ENCODE measurements at regions not wholly inside any gene's neighbourhood (a gene's known extent, or its start where the extent isn't known, plus 50 kb on each side); places are given as distances from the start of the nearest gene placed in this dataset.
"Not testable (repeated sequence)": the region's sequence is repeated elsewhere in the genome, so short reads cannot be mapped to it uniquely, and the experiment has no call there.

DNA sequence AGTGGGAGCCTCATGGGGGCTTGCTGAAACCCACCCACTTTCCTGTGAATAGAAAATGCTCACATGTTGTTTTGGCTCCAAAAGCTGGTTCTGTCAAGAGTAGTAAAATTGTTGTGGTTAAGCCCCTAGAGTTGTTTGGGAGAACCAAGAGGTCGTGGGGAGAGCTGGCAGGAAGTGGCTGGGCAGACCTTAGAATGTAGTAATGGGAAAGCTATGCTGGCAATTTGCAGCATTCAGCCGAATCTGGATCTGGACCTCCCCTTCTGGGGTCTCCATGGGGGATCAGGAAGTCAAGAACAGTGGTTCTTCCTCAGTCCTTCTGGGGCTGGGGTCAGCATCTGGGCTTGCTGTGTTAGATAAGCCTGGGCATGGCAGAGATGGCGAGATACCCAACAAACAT, 150.6 kb upstream of the TBX3 start:
- Histone ChIP-seq H3K4me1 (ENCODE audit: control insufficient read depth in 1 of 2, insufficient read depth in 2 of 2, low read depth in 1 of 2, low read length in 1 of 2) (no peaks in the 10 kb centered on the region), H3K4me2 (no peak overlapping the region), H3K9me2 (no peaks in the 10 kb centered on the region), H3F3A (replicated peaks; ENCODE audit: insufficient read depth) (no peaks in the 10 kb centered on the region), H3K27me3 (ENCODE audit: insufficient read depth) (no peaks in the 10 kb centered on the region), H3K27ac (ENCODE audit: low read depth in 2 of 2, low read length in 1 of 2) (no peak overlapping the region), H2AFZ (ENCODE audit: low read depth) (no peak overlapping the region; the same call in 1 of the 2 replicates), H3K79me2 (ENCODE audit: insufficient read depth) (no peaks in the 10 kb centered on the region), H3K4me3 (ENCODE audit: low read depth in 2 of 2, low read length in 1 of 2) (no peak overlapping the region), H3K36me3 (replicated peaks in 1 of 2; ENCODE audit: control insufficient read depth in 1 of 2, insufficient read depth in 2 of 2, low read length in 1 of 2) (no peaks in the 10 kb centered on the region), H4K20me1 (ENCODE audit: insufficient read depth) (no peaks in the 10 kb centered on the region), H3K9me3 (no peaks in the 10 kb centered on the region), H3K9ac (no peak overlapping the region)
- ChIA-PET CTCF (no interaction called here), POLR2A (no interaction called here)
- 33% methylated on average over 3 of the region's 3 CpGs for WGBS (ENCODE audit: low lambda C conversion rate)
- DNase-seq: no peak
- TF ChIP-seq POLR2AphosphoS5 (IDR thresholded peaks at IDR 0.05; ENCODE audit: low read depth, low read length): no peak
- TF ChIP-seq CHD2 (IDR thresholded peaks at IDR 0.05; ENCODE audit: low read length, partially characterized antibody): no peak
- TF ChIP-seq NRF1 (IDR thresholded peaks at IDR 0.05; ENCODE audit: low read depth, low read length): no peak
- no peak for TF ChIP-seq FOXM1 (IDR thresholded peaks at IDR 0.05; ENCODE audit: low read depth)
- TF ChIP-seq MEF2A (IDR thresholded peaks at IDR 0.05; ENCODE audit: borderline replicate concordance, low read depth): no peak
- no peak for TF ChIP-seq TEAD4 (IDR thresholded peaks at IDR 0.05; ENCODE audit: borderline replicate concordance, insufficient read depth)
- TF ChIP-seq ELF1 (IDR thresholded peaks at IDR 0.05): no peak
- TF ChIP-seq, protein P1, sequence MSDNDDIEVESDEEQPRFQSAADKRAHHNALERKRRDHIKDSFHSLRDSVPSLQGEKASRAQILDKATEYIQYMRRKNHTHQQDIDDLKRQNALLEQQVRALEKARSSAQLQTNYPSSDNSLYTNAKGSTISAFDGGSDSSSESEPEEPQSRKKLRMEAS (IDR thresholded peaks at IDR 0.05; ENCODE audit: low read depth): no peak
- TF ChIP-seq RFX5 (IDR thresholded peaks at IDR 0.05; ENCODE audit: low read length): no peak
- TF ChIP-seq, protein P2, sequence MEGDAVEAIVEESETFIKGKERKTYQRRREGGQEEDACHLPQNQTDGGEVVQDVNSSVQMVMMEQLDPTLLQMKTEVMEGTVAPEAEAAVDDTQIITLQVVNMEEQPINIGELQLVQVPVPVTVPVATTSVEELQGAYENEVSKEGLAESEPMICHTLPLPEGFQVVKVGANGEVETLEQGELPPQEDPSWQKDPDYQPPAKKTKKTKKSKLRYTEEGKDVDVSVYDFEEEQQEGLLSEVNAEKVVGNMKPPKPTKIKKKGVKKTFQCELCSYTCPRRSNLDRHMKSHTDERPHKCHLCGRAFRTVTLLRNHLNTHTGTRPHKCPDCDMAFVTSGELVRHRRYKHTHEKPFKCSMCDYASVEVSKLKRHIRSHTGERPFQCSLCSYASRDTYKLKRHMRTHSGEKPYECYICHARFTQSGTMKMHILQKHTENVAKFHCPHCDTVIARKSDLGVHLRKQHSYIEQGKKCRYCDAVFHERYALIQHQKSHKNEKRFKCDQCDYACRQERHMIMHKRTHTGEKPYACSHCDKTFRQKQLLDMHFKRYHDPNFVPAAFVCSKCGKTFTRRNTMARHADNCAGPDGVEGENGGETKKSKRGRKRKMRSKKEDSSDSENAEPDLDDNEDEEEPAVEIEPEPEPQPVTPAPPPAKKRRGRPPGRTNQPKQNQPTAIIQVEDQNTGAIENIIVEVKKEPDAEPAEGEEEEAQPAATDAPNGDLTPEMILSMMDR (IDR thresholded peaks at IDR 0.05): no peak

DNA sequence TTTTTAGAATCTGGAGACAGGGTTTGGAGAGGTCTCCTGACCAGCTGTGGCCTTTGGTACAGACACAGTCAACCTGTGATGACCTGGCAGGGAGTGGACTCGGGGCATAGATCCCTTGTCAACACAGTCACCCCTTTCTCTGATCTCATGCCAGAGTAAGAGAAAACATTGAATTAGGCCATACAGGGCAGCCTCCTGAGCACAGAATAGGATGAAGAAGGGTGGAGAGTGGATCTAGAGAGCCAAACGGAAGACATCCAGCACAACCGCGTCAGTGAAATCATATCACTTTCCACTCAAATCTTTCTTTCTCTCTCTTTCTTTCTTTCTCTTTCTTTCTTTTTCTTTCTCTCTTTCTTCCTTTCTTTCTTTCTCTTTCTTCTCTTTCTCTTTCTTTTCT, 145.9 kb upstream of the TBX3 start:
- Histone ChIP-seq H3K9ac (no peak overlapping the region), H3K9me2 (no peaks in the 10 kb centered on the region), H3K4me2 (no peak overlapping the region), H2AFZ (ENCODE audit: low read depth) (no peak overlapping the region), H4K20me1 (ENCODE audit: insufficient read depth) (no peaks in the 10 kb centered on the region), H3K36me3 (replicated peaks in 1 of 2; ENCODE audit: control insufficient read depth in 1 of 2, insufficient read depth in 2 of 2, low read length in 1 of 2) (no peaks in the 10 kb centered on the region), H3K4me1 (ENCODE audit: control insufficient read depth in 1 of 2, insufficient read depth in 2 of 2, low read depth in 1 of 2, low read length in 1 of 2) (no peaks in the 10 kb centered on the region), H3K27ac (ENCODE audit: low read depth in 2 of 2, low read length in 1 of 2) (no peak overlapping the region), H3K27me3 (ENCODE audit: insufficient read depth) (no peaks in the 10 kb centered on the region), H3K9me3 (no peaks in the 10 kb centered on the region), H3K4me3 (ENCODE audit: low read depth in 2 of 2, low read length in 1 of 2) (no peak overlapping the region), H3K79me2 (ENCODE audit: insufficient read depth) (no peaks in the 10 kb centered on the region), H3F3A (replicated peaks; ENCODE audit: insufficient read depth) (no peaks in the 10 kb centered on the region)
- WGBS (ENCODE audit: low lambda C conversion rate): 80% methylated on average over 4 of the region's 4 CpGs
- CTCF ChIA-PET: no interaction called here
- TF ChIP-seq RCOR1 (IDR thresholded peaks at IDR 0.05; ENCODE audit: low read length) (no peak), CHD2 (IDR thresholded peaks at IDR 0.05; ENCODE audit: low read length, partially characterized antibody) (no peak), MEF2A (IDR thresholded peaks at IDR 0.05; ENCODE audit: borderline replicate concordance, low read depth) (no peak), TEAD4 (IDR thresholded peaks at IDR 0.05; ENCODE audit: borderline replicate concordance, insufficient read depth) (no peak), EZH2phosphoT487 (IDR thresholded peaks at IDR 0.05; ENCODE audit: borderline replicate concordance, low read depth) (no peak), SMC3 (IDR thresholded peaks at IDR 0.05; ENCODE audit: low read depth, low read length) (no peak), SIN3A (IDR thresholded peaks at IDR 0.05; ENCODE audit: borderline replicate concordance, low read depth, low read length) (no peak), POLR2AphosphoS5 (IDR thresholded peaks at IDR 0.05; ENCODE audit: low read depth, low read length) (no peak), ELF1 (IDR thresholded peaks at IDR 0.05) (no peak), GATA2 (CRISPR knock-in tag; IDR thresholded peaks at IDR 0.05) (no peak)
- TF ChIP-seq, protein P1 (IDR thresholded peaks at IDR 0.05; ENCODE audit: low read depth): no peak
- TF ChIP-seq, protein P3, sequence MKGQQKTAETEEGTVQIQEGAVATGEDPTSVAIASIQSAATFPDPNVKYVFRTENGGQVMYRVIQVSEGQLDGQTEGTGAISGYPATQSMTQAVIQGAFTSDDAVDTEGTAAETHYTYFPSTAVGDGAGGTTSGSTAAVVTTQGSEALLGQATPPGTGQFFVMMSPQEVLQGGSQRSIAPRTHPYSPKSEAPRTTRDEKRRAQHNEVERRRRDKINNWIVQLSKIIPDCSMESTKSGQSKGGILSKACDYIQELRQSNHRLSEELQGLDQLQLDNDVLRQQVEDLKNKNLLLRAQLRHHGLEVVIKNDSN (IDR thresholded peaks at IDR 0.05; ENCODE audit: borderline replicate concordance, low read depth): no peak
- TF ChIP-seq, protein P4, sequence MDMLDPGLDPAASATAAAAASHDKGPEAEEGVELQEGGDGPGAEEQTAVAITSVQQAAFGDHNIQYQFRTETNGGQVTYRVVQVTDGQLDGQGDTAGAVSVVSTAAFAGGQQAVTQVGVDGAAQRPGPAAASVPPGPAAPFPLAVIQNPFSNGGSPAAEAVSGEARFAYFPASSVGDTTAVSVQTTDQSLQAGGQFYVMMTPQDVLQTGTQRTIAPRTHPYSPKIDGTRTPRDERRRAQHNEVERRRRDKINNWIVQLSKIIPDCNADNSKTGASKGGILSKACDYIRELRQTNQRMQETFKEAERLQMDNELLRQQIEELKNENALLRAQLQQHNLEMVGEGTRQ (IDR thresholded peaks at IDR 0.05; ENCODE audit: borderline replicate concordance, low read depth, low read length): no peak
- TF ChIP-seq, protein P5, sequence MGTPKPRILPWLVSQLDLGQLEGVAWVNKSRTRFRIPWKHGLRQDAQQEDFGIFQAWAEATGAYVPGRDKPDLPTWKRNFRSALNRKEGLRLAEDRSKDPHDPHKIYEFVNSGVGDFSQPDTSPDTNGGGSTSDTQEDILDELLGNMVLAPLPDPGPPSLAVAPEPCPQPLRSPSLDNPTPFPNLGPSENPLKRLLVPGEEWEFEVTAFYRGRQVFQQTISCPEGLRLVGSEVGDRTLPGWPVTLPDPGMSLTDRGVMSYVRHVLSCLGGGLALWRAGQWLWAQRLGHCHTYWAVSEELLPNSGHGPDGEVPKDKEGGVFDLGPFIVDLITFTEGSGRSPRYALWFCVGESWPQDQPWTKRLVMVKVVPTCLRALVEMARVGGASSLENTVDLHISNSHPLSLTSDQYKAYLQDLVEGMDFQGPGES (IDR thresholded peaks at IDR 0.05; ENCODE audit: low read depth, low read length): no peak
- POLR2A ChIA-PET: no interaction called here
- no peak for DNase-seq

DNA sequence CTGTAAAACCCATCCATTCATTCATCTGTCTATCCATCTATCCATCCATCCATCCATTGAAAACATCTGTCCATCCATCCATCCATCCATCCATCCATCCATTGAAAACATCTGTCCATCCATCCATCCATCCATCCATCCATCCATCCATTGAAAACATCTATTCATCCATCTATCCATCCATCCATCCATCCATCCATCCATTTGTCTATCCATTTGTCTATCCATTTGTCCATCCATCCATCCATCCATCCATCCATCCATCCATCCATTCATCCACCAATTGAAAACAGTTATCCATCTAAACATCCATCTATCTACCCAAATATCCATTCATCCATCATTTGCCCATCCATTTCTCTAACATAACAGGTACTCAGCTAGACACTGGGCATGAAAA, 145.3 kb upstream of the TBX3 start:
- DNase-seq; H4K20me1 ChIP-seq (ENCODE audit: insufficient read depth); H2AFZ ChIP-seq (ENCODE audit: low read depth); H3K4me2 ChIP-seq; H3K4me1 ChIP-seq (ENCODE audit: control insufficient read depth in 1 of 2, insufficient read depth in 2 of 2, low read depth in 1 of 2, low read length in 1 of 2); H3K79me2 ChIP-seq (ENCODE audit: insufficient read depth); H3K9me2 ChIP-seq; H3K9me3 ChIP-seq; CTCF ChIA-PET; H3K36me3 ChIP-seq (replicated peaks in 1 of 2; ENCODE audit: control insufficient read depth in 1 of 2, insufficient read depth in 2 of 2, low read length in 1 of 2); H3K4me3 ChIP-seq (ENCODE audit: low read depth in 2 of 2, low read length in 1 of 2); POLR2A ChIA-PET; H3K27ac ChIP-seq (ENCODE audit: low read depth in 2 of 2, low read length in 1 of 2); H3F3A ChIP-seq (replicated peaks; ENCODE audit: insufficient read depth); H3K27me3 ChIP-seq (ENCODE audit: insufficient read depth); H3K9ac ChIP-seq: not testable (repeated sequence)

Measured in SK-N-SH (cell line).